IMR-90 (cell line): ENCODE measurements at regions not wholly inside any gene's neighbourhood (a gene's known extent, or its start where the extent isn't known, plus 50 kb on each side); places are given as distances from the start of the nearest gene placed in this dataset.

Source experiments
- ATAC-seq: fragments of 200-7000 bp; cut with Tn5 transposase; 2 replicates; pipeline ENCODE4 v1.9.1; 2020; ENCODE audit warnings: low read depth, mild to moderate bottlenecking, moderate library complexity
- BruUV-seq: library from RNA; stranded (reverse); fragments of 400-500 nt; replicated peaks from 2 replicates; lab custom pipeline; 2021; lab: Mats Ljungman, UMichigan
- CTCF ChIA-PET: fragments of 300-600 bp; formaldehyde crosslinking; extraction: SDS; loops from one replicate; lab custom pipeline; 2021; ENCODE audit warnings: antibody characterized with exemption; lab: Yijun Ruan, JAX
- POLR2A ChIA-PET: fragments of 300-600 bp; sonication (Branson Sonifier 250); formaldehyde crosslinking; loops from one replicate; lab custom pipeline; 2022; ENCODE audit warnings: antibody characterized with exemption; ENCODE audit not compliant: unreplicated experiment; lab: Charles Lee
- DNase-seq: peaks from one replicate; pipeline ENCODE4 v3.0.0; 2013
- H2AFZ ChIP-seq: replicated peaks from 2 replicates; pipeline ENCODE3; 2013; ENCODE audit warnings: low read length, mild to moderate bottlenecking; ENCODE audit not compliant: poor library complexity
- H2AK5ac ChIP-seq: 2 replicates; pipeline ENCODE4 v1.6.1; 2013; ENCODE audit warnings: low read depth, low read length, inconsistent platforms
- H2AK9ac ChIP-seq: replicated peaks from 2 replicates; pipeline ENCODE3; 2013; ENCODE audit warnings: mild to moderate bottlenecking, low read depth, low read length, moderate library complexity; ENCODE audit not compliant: poor library complexity
- H2BK120ac ChIP-seq: 2 replicates; pipeline ENCODE4 v1.6.1; 2013; ENCODE audit warnings: low read depth, low read length, inconsistent platforms
- H2BK15ac ChIP-seq: 3 replicates; pipeline ENCODE4 v1.6.1; 2013; ENCODE audit warnings: low read depth, low read length, inconsistent platforms
- H2BK20ac ChIP-seq: 2 replicates; pipeline ENCODE4 v1.6.1; 2013; ENCODE audit warnings: low read depth, mild to moderate bottlenecking, inconsistent platforms, low read length, moderate library complexity
- H2BK5ac ChIP-seq: 2 replicates; pipeline ENCODE4 v1.6.1; 2013; ENCODE audit warnings: mild to moderate bottlenecking, low read depth, low read length, inconsistent platforms; ENCODE audit not compliant: poor library complexity, severe bottlenecking
- H3K14ac ChIP-seq: replicated peaks from 2 replicates; pipeline ENCODE4 v1.6.1; 2013; ENCODE audit warnings: low read depth, low read length, inconsistent platforms
- H3K18ac ChIP-seq: 2 replicates; pipeline ENCODE4 v1.6.1; 2013; ENCODE audit warnings: low read depth, low read length, control low read depth
- H3K23ac ChIP-seq: 2 replicates; pipeline ENCODE4 v1.6.1; 2013; ENCODE audit warnings: low read depth, low read length, inconsistent platforms
- H3K27ac ChIP-seq: 2 replicates; pipeline ENCODE4 v1.5.1; 2013; ENCODE audit warnings: mild to moderate bottlenecking, control low read depth, low read length; ENCODE audit not compliant: insufficient read depth
- H3K27me3 ChIP-seq: 2 replicates; pipeline ENCODE4 v1.6.1; 2013; ENCODE audit warnings: low read length; ENCODE audit not compliant: control insufficient read depth, insufficient read depth
- H3K36me3 ChIP-seq: 2 replicates; pipeline ENCODE4 v1.6.1; 2013; ENCODE audit warnings: low read length, mixed read lengths; ENCODE audit not compliant: control insufficient read depth, insufficient read depth
- H3K4ac ChIP-seq: 2 replicates; pipeline ENCODE4 v1.6.1; 2013; ENCODE audit warnings: low read depth, low read length, inconsistent platforms
- H3K4me1 ChIP-seq: 2 replicates; pipeline ENCODE4 v1.6.1; 2013; ENCODE audit warnings: low read length, mixed read lengths; ENCODE audit not compliant: control insufficient read depth, insufficient read depth
- H3K4me2 ChIP-seq: 2 replicates; pipeline ENCODE4 v1.6.1; 2013; ENCODE audit warnings: low read depth, mild to moderate bottlenecking, control low read depth, low read length, moderate library complexity
- H3K4me3 ChIP-seq: 2 replicates; pipeline ENCODE4 v1.5.1; 2013; ENCODE audit warnings: low read depth, mild to moderate bottlenecking, control low read depth, low read length, moderate library complexity; ENCODE audit not compliant: insufficient read depth
- H3K56ac ChIP-seq: 2 replicates; pipeline ENCODE4 v1.6.1; 2013; ENCODE audit warnings: low read length, inconsistent platforms; ENCODE audit not compliant: insufficient read depth; ENCODE audit errors: extremely low read depth
- H3K79me1 ChIP-seq, 2 experiments: 2 replicates each; pipeline ENCODE4 v1.6.1; 2013; ENCODE audit warnings: low read length in 2 of 2, inconsistent platforms in 1 of 2, low read depth in 1 of 2
- H3K9ac ChIP-seq: 2 replicates; pipeline ENCODE4 v1.6.1; 2013; ENCODE audit warnings: low read depth, low read length, control low read depth
- H3K9me1 ChIP-seq: 2 replicates; pipeline ENCODE4 v1.6.1; 2013; ENCODE audit warnings: low read length, inconsistent platforms; ENCODE audit not compliant: insufficient read depth
- H3K9me3 ChIP-seq: 2 replicates; pipeline ENCODE4 v1.6.1; 2013; ENCODE audit warnings: low read length; ENCODE audit not compliant: control insufficient read depth, insufficient read depth
- H4K20me1 ChIP-seq: 2 replicates; pipeline ENCODE4 v1.6.1; 2013; ENCODE audit warnings: low read length, inconsistent platforms; ENCODE audit not compliant: insufficient read depth
- H4K5ac ChIP-seq: 2 replicates; pipeline ENCODE4 v1.6.1; 2013; ENCODE audit warnings: mild to moderate bottlenecking, low read depth, low read length, control low read depth
- H4K8ac ChIP-seq, 2 experiments: 2 replicates each; pipeline ENCODE4 v1.6.1; 2013; ENCODE audit warnings: low read depth in 2 of 2, low read length in 2 of 2, control low read depth in 1 of 2, inconsistent platforms in 1 of 2
- H4K91ac ChIP-seq: 2 replicates; pipeline ENCODE4 v1.6.1; 2013; ENCODE audit warnings: low read depth, low read length, inconsistent platforms; ENCODE audit not compliant: insufficient read depth
- BHLHE40 ChIP-seq: fragments of 150-350 bp; IDR thresholded peaks from 2 replicates; pipeline ENCODE4 v1.6.1; 2016; ENCODE audit warnings: mild to moderate bottlenecking, low read depth, low read length
- CEBPB ChIP-seq: IDR thresholded peaks from 2 replicates; pipeline ENCODE4 v1.6.1; 2012; ENCODE audit warnings: low read depth, low read length, improper control_type of control experiment
- CHD1 ChIP-seq: IDR thresholded peaks from 2 replicates; pipeline ENCODE4 v1.6.1; 2012; ENCODE audit warnings: low read depth, low read length, improper control_type of control experiment
- FOS ChIP-seq: fragments of 150-350 bp; IDR thresholded peaks from 2 replicates; pipeline ENCODE4 v1.6.1; 2016; ENCODE audit warnings: low read depth, low read length
- MAFK ChIP-seq: IDR thresholded peaks from 2 replicates; pipeline ENCODE4 v1.6.1; 2012; ENCODE audit warnings: low read depth, low read length, improper control_type of control experiment
- MAZ ChIP-seq: IDR thresholded peaks from 2 replicates; pipeline ENCODE4 v1.6.1; 2012; ENCODE audit warnings: low read depth, mild to moderate bottlenecking, low read length, improper control_type of control experiment, moderate library complexity, borderline replicate concordance
- MXI1 ChIP-seq: IDR thresholded peaks from 2 replicates; pipeline ENCODE4 v1.6.1; 2012; ENCODE audit warnings: low read depth, mild to moderate bottlenecking, low read length, moderate library complexity, borderline replicate concordance
- NFE2L2 ChIP-seq: fragments of 150-350 bp; IDR thresholded peaks from 2 replicates; pipeline ENCODE4 v1.6.1; 2016; ENCODE audit warnings: low read depth, mild to moderate bottlenecking, low read length
- POLR2A ChIP-seq: IDR thresholded peaks from 2 replicates; pipeline ENCODE4 v1.6.1; 2012; ENCODE audit warnings: mild to moderate bottlenecking, low read depth, low read length
- RAD21 ChIP-seq: IDR thresholded peaks from 2 replicates; pipeline ENCODE4 v1.6.1; 2012; ENCODE audit warnings: low read length, improper control_type of control experiment
- RCOR1 ChIP-seq: IDR thresholded peaks from 2 replicates; pipeline ENCODE4 v1.6.1; 2012; ENCODE audit warnings: mild to moderate bottlenecking, low read length, improper control_type of control experiment; ENCODE audit not compliant: insufficient replicate concordance
- RFX5 ChIP-seq: IDR thresholded peaks from 2 replicates; pipeline ENCODE4 v1.8.0; 2012; ENCODE audit warnings: low read depth, mild to moderate bottlenecking, low read length, moderate library complexity
- SMC3 ChIP-seq: fragments of 150-350 bp; IDR thresholded peaks from 2 replicates; pipeline ENCODE4 v1.6.1; 2016; ENCODE audit warnings: low read depth, mild to moderate bottlenecking, antibody characterized with exemption, low read length, moderate library complexity
- WGBS, 2 experiments: methylation state at CpG; one replicate each; pipeline versions ENCODE4 v1.1.5 to v1.1.7; 2013; ENCODE audit warnings: missing lambda C conversion rate in 2 of 2; ENCODE audit not compliant: insufficient read length in 1 of 2; ENCODE audit errors: extremely low coverage in 2 of 2; 5-methylcytosine and 5-hydroxymethylcytosine counted together
- dilution Hi-C: fragments of 300-500 bp; cut with HindIII; formaldehyde crosslinking; loops from one replicate; pipeline ENCODE4 v1.14.3; 2018; ENCODE audit warnings: low sequenced_read_pairs; ENCODE audit not compliant: unreplicated experiment
- in situ Hi-C: fragments of 300-500 bp; cut with MboI; formaldehyde crosslinking; loops from 3 replicates; pipeline ENCODE4 v1.14.3; 2019; ENCODE audit warnings: low sequenced_read_pairs, inconsistent platforms, mixed read lengths
- intact Hi-C: fragments of 100-400 bp; cut with micrococcal nuclease; formaldehyde crosslinking; loops from 2 replicates; pipeline ENCODE4 v1.10.0; 2022
- TF ChIP-seq, protein P1 (sequence below): conservative IDR thresholded peaks from 2 replicates; pipeline ENCODE4 v1.5.1; 2012; ENCODE audit warnings: mild to moderate bottlenecking, low read depth, low read length, improper control_type of control experiment
- TF ChIP-seq, protein P2 (sequence below): fragments of 150-350 bp; IDR thresholded peaks from 2 replicates; pipeline ENCODE4 v1.6.1; 2017; ENCODE audit warnings: mild to moderate bottlenecking, antibody characterized with exemption, low read length, low read depth
- TF ChIP-seq, protein P3 (sequence below): fragments of 150-350 bp; IDR thresholded peaks from 2 replicates; pipeline ENCODE4 v1.6.1; 2016; ENCODE audit warnings: low read depth, mild to moderate bottlenecking, low read length, moderate library complexity, borderline replicate concordance

DNA sequence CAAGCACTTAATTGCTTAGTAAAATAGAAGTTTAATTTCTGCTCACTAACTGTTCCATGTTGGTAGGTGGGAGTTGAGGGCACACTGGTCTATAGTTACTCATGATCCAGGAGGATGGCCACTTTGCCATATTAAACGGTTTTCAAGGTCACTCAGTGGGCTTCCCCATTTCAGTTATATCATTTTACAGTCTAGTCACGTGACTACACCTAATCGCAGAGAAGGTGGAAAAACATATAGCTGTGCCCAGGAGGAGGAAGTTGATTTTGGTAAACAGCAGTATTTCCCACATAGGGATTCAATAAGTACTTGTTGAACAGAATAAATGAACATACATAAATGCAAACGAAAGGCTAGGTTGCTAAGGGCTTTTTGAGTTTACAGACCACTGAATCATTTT, 541.1 kb upstream of the CAMK1G start:
- H3K4me3 ChIP-seq = no peak overlapping the region
- no peak overlapping the region for H2BK120ac ChIP-seq
- in situ Hi-C loops (no loop called here), intact Hi-C loops (no loop called here), dilution Hi-C loops (no loop called here)
- ChIA-PET CTCF (no interaction called here), POLR2A (no interaction called here)
- no CpG with 5 or more reads among the region's 4 CpGs for WGBS, 2 experiments
- H3K4me1 ChIP-seq = no peaks in the 10 kb centered on the region
- H3K27me3 ChIP-seq = no peaks in the 10 kb centered on the region
- H2AFZ ChIP-seq = no peak overlapping the region
- no peak overlapping the region for H2BK5ac ChIP-seq
- no peak overlapping the region for H2BK15ac ChIP-seq
- no peaks in the 10 kb centered on the region for H3K79me1 ChIP-seq
- H3K14ac ChIP-seq = no peak overlapping the region
- H2BK20ac ChIP-seq = no peak overlapping the region
- no peaks in the 10 kb centered on the region for H3K9me1 ChIP-seq
- no peaks in the 10 kb centered on the region for H4K20me1 ChIP-seq
- no peak overlapping the region for H3K9ac ChIP-seq
- H3K23ac ChIP-seq = no peak overlapping the region
- BruUV-seq = no TSS peak
- H3K18ac ChIP-seq = no peak overlapping the region
- ATAC-seq (no peak), DNase-seq (no peak)
- no peak overlapping the region for H4K8ac ChIP-seq
- H2AK9ac ChIP-seq = no peak overlapping the region
- no peak overlapping the region for H3K56ac ChIP-seq
- no peak overlapping the region for H4K5ac ChIP-seq
- TF ChIP-seq MXI1 (no peak), RCOR1 (no peak), MAFK (no peak), RFX5 (no peak), CHD1 (no peak), POLR2A (no peak), FOS (no peak), BHLHE40 (no peak), MAZ (no peak), RAD21 (no peak), SMC3 (no peak), NFE2L2 (no peak), CEBPB (no peak)
- TF ChIP-seq, protein P1, sequence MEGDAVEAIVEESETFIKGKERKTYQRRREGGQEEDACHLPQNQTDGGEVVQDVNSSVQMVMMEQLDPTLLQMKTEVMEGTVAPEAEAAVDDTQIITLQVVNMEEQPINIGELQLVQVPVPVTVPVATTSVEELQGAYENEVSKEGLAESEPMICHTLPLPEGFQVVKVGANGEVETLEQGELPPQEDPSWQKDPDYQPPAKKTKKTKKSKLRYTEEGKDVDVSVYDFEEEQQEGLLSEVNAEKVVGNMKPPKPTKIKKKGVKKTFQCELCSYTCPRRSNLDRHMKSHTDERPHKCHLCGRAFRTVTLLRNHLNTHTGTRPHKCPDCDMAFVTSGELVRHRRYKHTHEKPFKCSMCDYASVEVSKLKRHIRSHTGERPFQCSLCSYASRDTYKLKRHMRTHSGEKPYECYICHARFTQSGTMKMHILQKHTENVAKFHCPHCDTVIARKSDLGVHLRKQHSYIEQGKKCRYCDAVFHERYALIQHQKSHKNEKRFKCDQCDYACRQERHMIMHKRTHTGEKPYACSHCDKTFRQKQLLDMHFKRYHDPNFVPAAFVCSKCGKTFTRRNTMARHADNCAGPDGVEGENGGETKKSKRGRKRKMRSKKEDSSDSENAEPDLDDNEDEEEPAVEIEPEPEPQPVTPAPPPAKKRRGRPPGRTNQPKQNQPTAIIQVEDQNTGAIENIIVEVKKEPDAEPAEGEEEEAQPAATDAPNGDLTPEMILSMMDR = no peak
- TF ChIP-seq, protein P2, sequence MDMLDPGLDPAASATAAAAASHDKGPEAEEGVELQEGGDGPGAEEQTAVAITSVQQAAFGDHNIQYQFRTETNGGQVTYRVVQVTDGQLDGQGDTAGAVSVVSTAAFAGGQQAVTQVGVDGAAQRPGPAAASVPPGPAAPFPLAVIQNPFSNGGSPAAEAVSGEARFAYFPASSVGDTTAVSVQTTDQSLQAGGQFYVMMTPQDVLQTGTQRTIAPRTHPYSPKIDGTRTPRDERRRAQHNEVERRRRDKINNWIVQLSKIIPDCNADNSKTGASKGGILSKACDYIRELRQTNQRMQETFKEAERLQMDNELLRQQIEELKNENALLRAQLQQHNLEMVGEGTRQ = no peak
- TF ChIP-seq, protein P3, sequence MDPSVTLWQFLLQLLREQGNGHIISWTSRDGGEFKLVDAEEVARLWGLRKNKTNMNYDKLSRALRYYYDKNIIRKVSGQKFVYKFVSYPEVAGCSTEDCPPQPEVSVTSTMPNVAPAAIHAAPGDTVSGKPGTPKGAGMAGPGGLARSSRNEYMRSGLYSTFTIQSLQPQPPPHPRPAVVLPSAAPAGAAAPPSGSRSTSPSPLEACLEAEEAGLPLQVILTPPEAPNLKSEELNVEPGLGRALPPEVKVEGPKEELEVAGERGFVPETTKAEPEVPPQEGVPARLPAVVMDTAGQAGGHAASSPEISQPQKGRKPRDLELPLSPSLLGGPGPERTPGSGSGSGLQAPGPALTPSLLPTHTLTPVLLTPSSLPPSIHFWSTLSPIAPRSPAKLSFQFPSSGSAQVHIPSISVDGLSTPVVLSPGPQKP = no peak
- no peak overlapping the region for H3K4ac ChIP-seq
- no peaks in the 10 kb centered on the region for H3K36me3 ChIP-seq
- peaks cover 3% of the 10 kb centered on the region; the same call in 1 of the 2 replicates for H3K9me3 ChIP-seq
- H2AK5ac ChIP-seq = no peak overlapping the region
- no peak overlapping the region for H3K27ac ChIP-seq
- no peak overlapping the region for H3K4me2 ChIP-seq
- H4K91ac ChIP-seq = no peak overlapping the region
